Sigmoid colon (tissue), 6 donors: ENCODE measurements at regions not wholly inside any gene's neighbourhood (a gene's known extent, or its start where the extent isn't known, plus 50 kb on each side); places are given as distances from the start of the nearest gene placed in this dataset.
A peak's percentile ranks its signal among the peaks of the same experiment; 100 is the strongest.

Source experiments
- DNase-seq: peaks from one replicate; pipeline ENCODE4 v3.0.0-alpha.2; 2019
- H3K27ac ChIP-seq, 4 donors: fragments of 200-600 bp; sonication (generic); one replicate each; pipeline ENCODE4 v1.5.1; 2016 to 2019; ENCODE audit warnings: mild to moderate bottlenecking in 1 of 4
- H3K27me3 ChIP-seq, 3 donors: fragments of 200-600 bp; sonication (generic); one replicate each; pipeline ENCODE4 v1.5.1; 2019; ENCODE audit warnings: mild to moderate bottlenecking in 1 of 3
- H3K36me3 ChIP-seq, 4 donors: fragments of 200-600 bp; sonication (generic); one replicate each; pipeline ENCODE4 v1.5.1; 2016 to 2019
- H3K4me1 ChIP-seq, 4 donors: fragments of 200-600 bp; sonication (generic); one replicate each; pipeline ENCODE4 v1.5.1; 2017 to 2019
- H3K4me3 ChIP-seq, 4 donors: fragments of 200-600 bp; sonication (generic); one replicate each; pipeline ENCODE4 v1.5.1; 2017 to 2019; ENCODE audit warnings: mild to moderate bottlenecking in 2 of 4, moderate library complexity in 1 of 4
- H3K9me3 ChIP-seq, 4 donors: fragments of 200-600 bp in 3 of 4; sonication (generic) in 3 of 4; one replicate each; pipeline versions ENCODE4 v1.5.1 to v1.6.1; 2013 to 2019
- CTCF ChIP-seq, 4 experiments: fragments of 450-650 bp in 3 of 4; fragments of 200-600 bp in 1 of 4; IDR thresholded peaks; one replicate each; pipeline ENCODE4 v1.5.1; 2016 to 2019; ENCODE audit warnings: antibody characterized with exemption in 4 of 4, mild to moderate bottlenecking in 3 of 4, moderate library complexity in 2 of 4
- EP300 ChIP-seq, 4 donors: sonication (generic); formaldehyde crosslinking; IDR thresholded peaks; one replicate each; pipeline ENCODE4 v1.6.1; 2017; ENCODE audit warnings: antibody characterized with exemption in 4 of 4
- POLR2A ChIP-seq, 2 donors: fragments of 450-650 bp; IDR thresholded peaks; one replicate each; pipeline ENCODE4 v1.6.1; 2016; ENCODE audit warnings: antibody characterized with exemption in 2 of 2, mild to moderate bottlenecking in 2 of 2, moderate library complexity in 2 of 2
- POLR2AphosphoS5 ChIP-seq, 4 donors: sonication (generic); formaldehyde crosslinking; IDR thresholded peaks; one replicate each; pipeline ENCODE4 v1.6.1; 2017; ENCODE audit warnings: antibody characterized with exemption in 4 of 4
- WGBS, 2 donors: extraction: QIAGEN DNeasy Blood & Tissue Kit; methylation state at CpG; one replicate each; pipeline ENCODE4 v1.1.7; 2013; 5-methylcytosine and 5-hydroxymethylcytosine counted together
- intact Hi-C: fragments of 100-400 bp; cut with DNase I; formaldehyde crosslinking; loops from one replicate; pipeline ENCODE4 v1.15.1; 2023
- donor health status: healthy with polysubstance abuse.
- donor health status: healthy.

GRCh38 chr9:16172796-16173195, 620.0 kb downstream of the CCDC171 start:
- no peaks in the 10 kb centered on the region for H3K9me3 ChIP-seq
- no peak overlapping the region for H3K27ac ChIP-seq
- H3K4me3 ChIP-seq = no peak overlapping the region
- intact Hi-C loops = no loop called here
- H3K27me3 ChIP-seq = no peaks in the 10 kb centered on the region
- no peaks in the 10 kb centered on the region for H3K4me1 ChIP-seq
- WGBS, 2 donors = 59 to 69% methylated on average over 5 of the region's 5 CpGs
- no peak for DNase-seq
- no peaks in the 10 kb centered on the region for H3K36me3 ChIP-seq
- no peak for TF ChIP-seq CTCF (IDR thresholded peaks at IDR 0.05)
- TF ChIP-seq EP300 (IDR thresholded peaks at IDR 0.05) = no peak
- no peak for TF ChIP-seq POLR2AphosphoS5 (IDR thresholded peaks at IDR 0.05)
- TF ChIP-seq POLR2A (IDR thresholded peaks at IDR 0.05) = no peak

DNA sequence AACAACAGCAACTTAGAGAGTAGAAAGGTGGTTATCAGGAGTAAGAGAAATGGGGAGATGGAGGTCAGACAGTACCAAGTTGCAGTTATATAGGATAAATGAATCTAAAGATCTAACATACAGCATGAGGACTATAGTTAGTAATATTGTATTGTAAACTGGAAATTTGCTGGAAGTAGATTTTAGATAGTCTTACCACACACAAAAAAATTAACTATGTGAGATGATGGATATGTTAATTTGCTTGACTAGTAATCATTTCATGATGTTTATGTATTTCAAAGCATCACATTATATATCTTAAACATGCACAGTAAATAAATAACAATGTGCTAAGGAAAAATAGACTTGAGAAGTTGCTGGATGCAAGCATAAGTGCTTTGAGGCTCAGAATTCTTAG, 622.1 kb downstream of the CCDC171 start:
- H3K36me3 ChIP-seq = no peaks in the 10 kb centered on the region
- H3K4me3 ChIP-seq = no peak overlapping the region
- H3K27ac ChIP-seq = no peak overlapping the region
- TF ChIP-seq EP300 (IDR thresholded peaks at IDR 0.05) = no peak
- peaks cover 0 to 8% (median 3%) of the 10 kb centered on the region in 4 donors for H3K4me1 ChIP-seq
- no peak for DNase-seq
- no peaks in the 10 kb centered on the region for H3K9me3 ChIP-seq
- no peaks in the 10 kb centered on the region for H3K27me3 ChIP-seq
- intact Hi-C loops = no loop called here

DNA sequence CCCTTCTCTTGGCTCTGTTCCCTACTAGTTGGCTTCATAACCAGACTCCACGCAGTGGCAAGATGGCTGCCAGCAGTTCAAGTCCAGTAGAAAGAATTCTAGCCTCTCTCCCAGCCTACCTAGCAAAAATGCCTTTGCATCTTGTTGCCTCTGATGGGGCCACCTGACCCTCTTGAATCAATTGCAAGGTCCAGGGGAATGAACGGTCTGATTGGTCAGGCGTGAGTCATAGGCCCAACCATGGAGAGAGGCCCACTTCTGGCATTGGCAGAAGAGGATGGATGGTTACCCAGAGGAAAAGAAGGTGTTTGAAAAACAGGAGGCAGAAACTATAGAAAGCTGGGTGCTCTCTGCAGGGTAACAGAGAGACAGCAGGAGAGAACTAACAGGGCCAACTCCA, 622.6 kb downstream of the CCDC171 start:
- Histone ChIP-seq H3K27me3 (no peaks in the 10 kb centered on the region), H3K4me3 (no peak overlapping the region), H3K4me1 (peaks cover 0 to 13% (median 7%) of the 10 kb centered on the region in 4 donors), H3K36me3 (no peaks in the 10 kb centered on the region), H3K27ac (no peak overlapping the region), H3K9me3 (no peaks in the 10 kb centered on the region)
- TF ChIP-seq POLR2AphosphoS5 (IDR thresholded peaks at IDR 0.05) = no peak
- WGBS, 2 donors = 94% methylated on average over 3 of the region's 3 CpGs
- intact Hi-C loops = no loop called here
- DNase-seq = no peak

DNA sequence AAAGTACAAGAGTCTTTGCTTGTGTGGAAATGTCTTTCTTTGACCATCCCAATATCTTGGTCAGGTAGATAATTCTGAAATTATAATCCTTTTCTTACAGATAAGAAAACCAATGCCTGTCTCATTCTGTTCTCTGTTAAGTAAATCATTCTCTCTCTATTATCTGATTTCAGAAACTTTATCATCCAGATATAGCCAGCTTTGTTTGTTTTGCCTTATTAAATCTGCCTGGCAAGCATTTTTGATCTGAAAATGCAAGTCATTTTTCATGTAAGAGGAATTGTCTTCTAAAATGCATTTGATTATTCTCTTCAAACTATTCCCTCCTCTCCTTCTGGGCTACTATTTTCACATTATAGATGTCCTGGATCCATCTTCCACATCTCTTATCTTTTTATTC, 625.5 kb downstream of the CCDC171 start:
- Histone ChIP-seq H3K9me3 (no peaks in the 10 kb centered on the region), H3K4me1 (peaks cover 0 to 25% (median 21%) of the 10 kb centered on the region in 4 donors), H3K36me3 (no peaks in the 10 kb centered on the region), H3K27ac (no peak overlapping the region), H3K27me3 (no peaks in the 10 kb centered on the region), H3K4me3 (no peak overlapping the region)
- intact Hi-C loops = no loop called here
- DNase-seq = no peak
- no peak for TF ChIP-seq CTCF (IDR thresholded peaks at IDR 0.05)
- no peak for TF ChIP-seq POLR2AphosphoS5 (IDR thresholded peaks at IDR 0.05)

- no peaks in the 10 kb centered on the region for H3K9me3 ChIP-seq
- H3K27me3 ChIP-seq = no peaks in the 10 kb centered on the region
- H3K4me1 ChIP-seq = peaks cover 0 to 25% (median 21%) of the 10 kb centered on the region in 4 donors
- no peak overlapping the region for H3K4me3 ChIP-seq
- TF ChIP-seq POLR2AphosphoS5 (IDR thresholded peaks at IDR 0.05) = no peak
- TF ChIP-seq CTCF (IDR thresholded peaks at IDR 0.05) = no peak
- TF ChIP-seq EP300 (IDR thresholded peaks at IDR 0.05) = no peak
- no peak for TF ChIP-seq POLR2A (IDR thresholded peaks at IDR 0.05)
- no peaks in the 10 kb centered on the region for H3K36me3 ChIP-seq
- H3K27ac ChIP-seq = no peak overlapping the region
- 81 to 91% methylated on average over 5 of the region's 5 CpGs for WGBS, 2 donors
- intact Hi-C loops = no loop called here
- no peak for DNase-seq
Measured at GRCh38 chr9:16179566-16179965, 626.7 kb downstream of the CCDC171 start.

- Histone ChIP-seq H3K27ac (peak overlapping the region in 3 of 4 donors; percentile 24 to 64 (median 56)), H3K9me3 (no peaks in the 10 kb centered on the region), H3K4me1 (peaks cover 0 to 25% (median 21%) of the 10 kb centered on the region in 4 donors), H3K36me3 (no peaks in the 10 kb centered on the region), H3K27me3 (no peaks in the 10 kb centered on the region), H3K4me3 (no peak overlapping the region)
- no peak for TF ChIP-seq POLR2A (IDR thresholded peaks at IDR 0.05)
- TF ChIP-seq POLR2AphosphoS5 (IDR thresholded peaks at IDR 0.05) = no peak
- no peak for TF ChIP-seq EP300 (IDR thresholded peaks at IDR 0.05)
- TF ChIP-seq CTCF (IDR thresholded peaks at IDR 0.05) = no peak
- 83 to 84% methylated on average over 1 of the region's 1 CpG for WGBS, 2 donors
- no peak for DNase-seq
- intact Hi-C loops = no loop called here
Measured at GRCh38 chr9:16180091-16180490, 627.2 kb downstream of the CCDC171 start.
